ENCODE measurements at regions not wholly inside any gene's neighbourhood (a gene's known extent, or its start where the extent isn't known, plus 50 kb on each side); places are given as distances from the start of the nearest gene placed in this dataset.

- no peak overlapping the region for H3K27ac ChIP-seq
- no peak for TF ChIP-seq CTCF (conservative IDR thresholded peaks at IDR 0.05)
These were observed 145.4 kb upstream of the MYO16 start for GRCh38 chr13:108483981-108484380.

GRCh38 chr13:108486096-108486495, 143.3 kb upstream of the MYO16 start:
- TF ChIP-seq CTCF (conservative IDR thresholded peaks at IDR 0.05), result no peak
- no peak overlapping the region for H3K27ac ChIP-seq

GRCh38 chr13:108494991-108495645, 134.3 kb upstream of the MYO16 start:
- TF ChIP-seq CTCF (conservative IDR thresholded peaks at IDR 0.05), result no peak
- no peak overlapping the region for H3K27ac ChIP-seq

- no peak overlapping the region for H3K27ac ChIP-seq
- TF ChIP-seq CTCF (conservative IDR thresholded peaks at IDR 0.05), result no peak
These were observed 133.6 kb upstream of the MYO16 start for GRCh38 chr13:108495646-108496361.

GRCh38 chr13:108496362-108497210, 132.8 kb upstream of the MYO16 start:
- H3K27ac ChIP-seq, result no peak overlapping the region

GRCh38 chr13:108500711-108501110, 128.7 kb upstream of the MYO16 start:
- no peak for TF ChIP-seq CTCF (conservative IDR thresholded peaks at IDR 0.05)
- H3K27ac ChIP-seq, result no peak overlapping the region

More at GRCh38 chr13:108496362-108497210, 132.8 kb upstream of the MYO16 start:
- no peak for TF ChIP-seq CTCF (conservative IDR thresholded peaks at IDR 0.05)

GRCh38 chr13:108508263-108508662, 121.1 kb upstream of the MYO16 start:
- peak; percentile 97 for TF ChIP-seq CTCF (conservative IDR thresholded peaks at IDR 0.05)
- H3K27ac ChIP-seq, result no peak overlapping the region
